Adrenal gland (tissue), 9 donors: ENCODE measurements at regions not wholly inside any gene's neighbourhood (a gene's known extent, or its start where the extent isn't known, plus 50 kb on each side); places are given as distances from the start of the nearest gene placed in this dataset.

Source experiments
- DNase-seq, 7 donors: peaks; one replicate each; pipeline ENCODE4 v3.0.0-alpha.2; 2019 to 2020
- H3K27ac ChIP-seq, 5 donors: fragments of 200-600 bp; sonication (generic) in 4 of 5; 1 replicate in 3 of 5; 2 replicates in 2 of 5; pipeline versions ENCODE4 v1.5.1 to v1.8.0; 2016 to 2020; ENCODE audit warnings: mild to moderate bottlenecking in 1 of 5
- H3K27me3 ChIP-seq: fragments of 200-600 bp; 2 replicates; pipeline ENCODE4 v1.8.0; 2021
- H3K36me3 ChIP-seq, 2 donors: fragments of 200-600 bp; replicated peaks in 1 of 2; 1 replicate in 1 of 2; 2 replicates in 1 of 2; pipeline versions ENCODE4 v1.5.1 to v1.8.0; 2018 to 2022
- H3K4me1 ChIP-seq, 2 donors: fragments of 200-600 bp; replicated peaks in 1 of 2; 1 replicate in 1 of 2; 2 replicates in 1 of 2; pipeline versions ENCODE4 v1.5.1 to v1.8.0; 2018 to 2021
- H3K4me3 ChIP-seq, 4 donors: fragments of 200-600 bp; sonication (generic) in 3 of 4; one replicate each; pipeline ENCODE4 v1.5.1; 2016 to 2018
- H3K9me3 ChIP-seq, 3 donors: fragments of 200-600 bp; sonication (generic) in 1 of 3; replicated peaks in 1 of 3; 1 replicate in 2 of 3; 2 replicates in 1 of 3; pipeline versions ENCODE4 v1.5.1 to v1.8.0; 2016 to 2021
- CTCF ChIP-seq, 6 experiments: fragments of 450-650 bp in 4 of 6; fragments of 200-600 bp in 2 of 6; sonication (generic) in 1 of 6; IDR thresholded peaks; 1 replicate in 5 of 6; 2 replicates in 1 of 6; pipeline versions ENCODE4 v1.5.1 to v1.8.0; 2016 to 2021; ENCODE audit warnings: antibody characterized with exemption in 6 of 6, mild to moderate bottlenecking in 2 of 6, moderate library complexity in 1 of 6
- POLR2A ChIP-seq, 2 donors: fragments of 450-650 bp; IDR thresholded peaks; one replicate each; pipeline ENCODE4 v1.6.1; 2017; ENCODE audit warnings: antibody characterized with exemption in 2 of 2, mild to moderate bottlenecking in 2 of 2, moderate library complexity in 1 of 2
- WGBS, 4 donors: extraction: QIAGEN DNeasy Blood & Tissue Kit in 2 of 4; methylation state at CpG; one replicate each; pipeline versions ENCODE4 v1.1.5 to v1.1.7; 2013 to 2017; 5-methylcytosine and 5-hydroxymethylcytosine counted together
- intact Hi-C, 2 donors: fragments of 100-400 bp; cut with DNase I; formaldehyde crosslinking; loops; one replicate each; pipeline versions ENCODE4 v1.14.1 to v1.15.0; 2022 to 2023
- donor health status: healthy with polysubstance abuse.
- donor health status: Bipolar disorder and iron deficiency.
- donor health status: DM: yes; HTN: yes; CAD: no.
- donor health status: DM: no; HTN: no; CAD: no.
- donor health status: DM: no; HTN: no; CAD: no.

GRCh38 chr11:96607864-96608558 is 218.2 kb downstream of the JRKL start:
- DNase-seq, result no peak
- Histone ChIP-seq H3K4me3 (no peak overlapping the region), H3K27ac (no peak overlapping the region)

GRCh38 chr11:96614101-96614500 is 224.3 kb downstream of the JRKL start:
- Histone ChIP-seq H3K36me3 (no peaks in the 10 kb centered on the region), H3K4me3 (no peak overlapping the region), H3K4me1 (no peaks in the 10 kb centered on the region), H3K27me3 (no peaks in the 10 kb centered on the region), H3K27ac (no peak overlapping the region), H3K9me3 (no peaks in the 10 kb centered on the region)
- 77 to 81% (median 79%) methylated on average over 4 of the region's 4 CpGs for WGBS, 4 donors
- intact Hi-C loops, result no loop called here
- TF ChIP-seq POLR2A (IDR thresholded peaks at IDR 0.05) (no peak), CTCF (IDR thresholded peaks at IDR 0.05) (no peak)
- DNase-seq, result no peak

More at GRCh38 chr11:96607864-96608558, 218.2 kb downstream of the JRKL start:
- H3K27me3 ChIP-seq, result no peaks in the 10 kb centered on the region
- H3K4me1 ChIP-seq, result no peaks in the 10 kb centered on the region
- no peaks in the 10 kb centered on the region for H3K36me3 ChIP-seq
- TF ChIP-seq CTCF (IDR thresholded peaks at IDR 0.05) (no peak), POLR2A (IDR thresholded peaks at IDR 0.05) (no peak)
- intact Hi-C loops, result no loop called here
- H3K9me3 ChIP-seq, result no peaks in the 10 kb centered on the region
- 56 to 63% (median 61%) methylated on average over 4 of the region's 4 CpGs for WGBS, 4 donors

- Histone ChIP-seq H3K9me3 (no peaks in the 10 kb centered on the region), H3K27me3 (no peaks in the 10 kb centered on the region), H3K27ac (no peak overlapping the region), H3K36me3 (no peaks in the 10 kb centered on the region), H3K4me1 (no peaks in the 10 kb centered on the region), H3K4me3 (no peak overlapping the region)
- no peak for DNase-seq
- TF ChIP-seq CTCF (IDR thresholded peaks at IDR 0.05) (no peak), POLR2A (IDR thresholded peaks at IDR 0.05) (no peak)
- intact Hi-C loops, result no loop called here
- 66 to 77% (median 70%) methylated on average over 3 to 4 of the region's 4 CpGs; no CpG with 5 or more reads in 1 of the 4 donors for WGBS, 4 donors
Observed at GRCh38 chr11:96614846-96615245, 225.0 kb downstream of the JRKL start.

- no peak for TF ChIP-seq POLR2A (IDR thresholded peaks at IDR 0.05)
- no peak for TF ChIP-seq CTCF (IDR thresholded peaks at IDR 0.05)
- no peak for DNase-seq
- Histone ChIP-seq H3K27ac (no peak overlapping the region), H3K9me3 (no peaks in the 10 kb centered on the region), H3K36me3 (no peaks in the 10 kb centered on the region), H3K4me1 (peaks cover 0 to 10% of the 10 kb centered on the region in 2 donors), H3K27me3 (no peaks in the 10 kb centered on the region), H3K4me3 (no peak overlapping the region)
- intact Hi-C loops, result no loop called here
- 61 to 71% (median 70%) methylated on average over 1 of the region's 1 CpG for WGBS, 4 donors
Observed at GRCh38 chr11:96620464-96621044, 230.7 kb downstream of the JRKL start.
